ENCODE measurements at regions not wholly inside any gene's neighbourhood (a gene's known extent, or its start where the extent isn't known, plus 50 kb on each side); places are given as distances from the start of the nearest gene placed in this dataset.
A peak's percentile ranks its signal among the peaks of the same experiment; 100 is the strongest.
"Not testable (repeated sequence)": the region's sequence is repeated elsewhere in the genome, so short reads cannot be mapped to it uniquely, and the experiment has no call there.

DNA sequence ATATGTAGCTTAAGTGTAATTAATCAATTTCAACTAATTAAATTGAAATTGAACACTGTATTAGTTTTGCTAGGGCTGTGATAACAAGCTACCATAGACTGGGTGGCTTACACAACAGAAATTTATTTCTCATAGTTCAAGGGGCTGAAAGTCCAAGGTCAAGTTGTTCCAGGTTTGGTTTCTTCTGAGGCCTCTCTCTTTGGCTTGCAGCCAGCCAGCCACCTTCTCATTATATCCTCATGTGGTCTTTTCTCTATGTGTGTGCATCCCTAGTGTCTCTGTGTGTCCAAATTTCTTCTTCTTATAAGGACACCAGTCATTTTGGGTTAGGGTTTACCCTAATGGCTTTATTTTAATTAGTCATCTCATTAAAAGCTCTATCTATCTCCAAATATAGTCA, 611.7 kb downstream of the UTRN start:
- no peak for DNase-seq

DNA sequence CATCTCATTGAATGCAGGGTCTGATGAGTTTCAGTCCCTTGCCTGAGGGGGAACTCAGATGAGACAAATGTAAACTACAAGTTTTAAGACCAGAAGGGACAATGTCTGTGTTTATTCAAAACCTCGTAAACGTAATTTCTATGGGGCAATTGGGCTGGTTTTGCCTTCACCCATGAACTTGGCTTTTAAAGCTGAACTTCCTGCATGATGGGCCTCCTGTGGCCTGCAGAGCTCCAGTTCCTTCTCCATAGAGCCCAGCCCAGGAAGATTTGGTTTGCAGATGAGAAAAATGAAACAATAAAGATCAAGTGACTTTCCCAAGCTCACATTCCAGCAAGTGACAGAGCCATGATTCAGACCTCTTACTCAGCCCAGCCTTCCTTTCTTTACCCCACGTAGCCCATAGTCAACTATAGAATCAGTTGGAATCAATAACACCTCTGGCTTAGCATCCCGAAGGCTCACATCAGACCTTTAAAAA, 612.3 kb downstream of the UTRN start:
- peak in 1 of 2 experiments; percentile 27 for DNase-seq

DNA sequence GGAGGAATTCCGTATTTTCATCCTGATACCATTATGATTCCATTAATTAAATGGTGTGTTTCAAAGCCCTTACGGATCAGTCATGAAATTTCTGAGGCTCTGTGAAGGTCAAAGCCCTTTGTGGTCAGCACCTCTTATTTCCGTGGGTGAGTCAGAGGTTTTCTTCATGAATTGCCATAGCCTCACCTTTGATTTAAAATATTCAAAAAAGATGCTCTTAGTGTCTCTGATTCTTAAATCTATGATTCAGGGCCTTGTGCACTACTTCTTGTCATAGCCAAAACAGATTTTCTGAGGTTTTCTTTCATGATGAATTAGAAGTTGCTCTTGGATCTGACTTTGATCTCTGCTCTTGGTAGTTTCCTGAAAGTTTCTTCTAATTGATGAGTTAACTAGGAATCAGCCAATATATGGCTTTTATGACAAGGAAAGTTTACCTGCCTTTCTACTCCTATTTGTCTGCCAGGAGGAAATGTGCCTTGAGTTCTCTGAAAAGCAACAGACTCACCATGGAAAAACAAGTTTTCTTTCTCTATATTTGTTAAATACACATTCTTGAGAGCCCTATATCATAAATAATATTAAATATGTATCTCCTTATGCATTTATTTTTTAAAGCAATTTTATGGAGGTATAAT, 613.0 kb downstream of the UTRN start:
- no peak for DNase-seq

DNA sequence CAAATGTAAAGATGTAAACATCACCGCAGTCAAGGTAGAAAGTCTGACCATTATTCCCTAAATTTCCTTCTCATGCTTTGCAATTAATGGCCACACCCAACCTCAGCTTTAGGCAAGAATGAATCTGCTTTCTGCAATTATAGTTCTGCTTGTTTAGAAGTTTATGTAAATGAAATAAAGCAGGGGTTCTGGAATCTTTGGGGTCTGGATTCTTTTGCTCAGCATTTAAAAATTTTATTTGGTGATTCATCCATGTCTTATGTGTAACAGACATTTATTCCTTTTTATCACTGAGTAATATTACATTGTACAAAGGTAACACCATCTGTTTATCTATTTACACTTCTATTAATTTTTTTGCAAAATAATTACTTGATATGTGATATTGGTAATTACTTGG, 613.6 kb downstream of the UTRN start:
- no peak for DNase-seq

DNA sequence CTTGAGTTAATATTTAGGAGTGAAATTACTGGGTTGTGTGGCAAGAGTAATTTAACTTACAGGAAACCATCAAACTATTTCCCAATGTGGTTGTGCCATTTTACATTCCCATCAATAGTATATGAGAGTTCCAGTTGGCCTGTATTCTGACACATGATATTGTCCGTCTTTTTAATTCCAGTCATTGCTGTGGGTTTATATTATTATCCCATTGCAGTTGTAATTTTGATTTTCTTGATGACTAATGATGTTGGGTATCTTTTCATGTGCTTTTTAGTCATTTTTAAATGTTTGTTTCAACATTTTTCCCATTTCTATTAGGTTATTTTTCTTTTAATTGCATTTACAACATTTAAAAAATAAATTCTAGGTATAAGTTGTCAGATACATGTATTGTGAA, 614.0 kb downstream of the UTRN start:
- DNase-seq: no peak

DNA sequence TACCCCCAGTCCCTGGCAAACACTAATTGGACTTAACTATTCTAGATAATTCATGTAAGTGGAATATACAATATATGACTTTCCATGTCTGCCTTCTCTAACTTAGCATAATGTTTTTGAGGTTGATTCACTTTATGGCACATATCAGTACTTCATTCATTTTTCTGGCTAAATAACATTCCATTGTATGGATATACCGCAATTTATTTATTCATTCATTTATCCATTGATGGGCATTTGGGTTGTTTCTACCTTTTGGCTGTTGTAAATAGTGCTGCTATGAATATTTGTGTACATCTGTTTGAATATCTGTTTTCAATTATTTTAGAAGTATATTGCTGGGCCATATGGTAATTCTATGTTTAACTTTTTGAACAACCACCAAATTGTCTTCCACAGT, 616.3 kb downstream of the UTRN start:
- no peak for DNase-seq

DNA sequence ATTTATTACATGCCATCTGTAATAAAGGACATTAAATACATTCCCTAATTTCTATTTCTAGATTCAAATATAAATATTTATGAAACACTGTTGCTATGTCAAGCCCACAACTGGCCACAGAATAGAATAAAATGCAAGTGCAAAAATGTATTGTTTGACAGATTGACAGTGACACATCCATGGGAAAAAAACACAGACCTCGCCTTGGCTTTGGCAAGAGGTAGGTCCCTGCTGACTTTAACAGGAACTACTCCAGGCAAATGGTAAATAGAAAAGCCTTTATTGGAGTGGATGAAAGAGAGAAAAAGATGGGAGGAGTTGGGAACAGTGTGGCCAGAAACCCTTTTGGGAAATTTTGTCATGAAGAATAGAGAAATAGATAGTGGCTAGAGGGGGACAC, 622.9 kb downstream of the UTRN start:
- no peak for DNase-seq

DNA sequence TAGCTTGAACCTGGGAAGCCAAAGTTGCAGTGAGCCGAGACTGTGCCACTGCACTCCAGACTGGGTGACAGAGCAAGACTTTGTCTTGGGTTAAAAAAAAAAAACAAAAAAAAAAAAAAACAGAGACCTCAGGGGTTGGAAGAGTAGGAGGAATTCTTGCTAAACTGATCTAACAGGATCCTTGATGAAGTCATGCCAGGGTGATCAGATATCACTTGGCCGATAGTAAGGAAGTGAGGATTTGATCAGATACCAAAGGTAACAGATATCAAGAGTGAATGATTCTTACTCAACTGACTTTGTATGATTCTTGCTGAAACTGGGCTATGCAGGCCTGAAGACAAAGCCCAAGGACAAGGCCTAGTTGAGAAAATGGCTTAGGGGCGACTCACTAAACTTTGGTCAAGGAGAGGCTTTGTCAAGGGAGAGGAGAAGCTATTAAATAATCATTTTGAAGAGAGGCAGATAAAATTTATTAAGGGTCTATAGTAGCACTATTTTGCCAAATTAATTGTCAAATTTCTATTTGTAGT, 624.7 kb downstream of the UTRN start:
- no peak for DNase-seq

DNA sequence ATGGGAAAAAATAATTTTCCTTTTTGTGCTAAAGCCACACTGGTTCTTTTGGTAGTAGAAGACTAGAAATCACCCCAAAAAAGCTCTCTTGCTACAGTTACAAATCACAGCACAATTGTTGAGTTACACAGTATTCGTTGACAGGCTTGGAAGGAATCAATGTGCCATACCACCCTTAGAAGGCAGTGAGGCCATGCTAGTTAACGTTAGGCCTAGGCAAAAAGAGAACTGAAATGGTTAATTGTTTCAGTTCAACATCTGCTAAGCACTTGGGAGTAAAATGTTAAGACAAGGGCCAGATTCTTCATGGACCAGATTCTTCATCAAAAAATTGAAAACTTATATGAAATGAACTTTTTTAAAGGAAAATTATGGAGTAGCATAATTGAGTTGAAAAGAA, 626.2 kb downstream of the UTRN start:
- no peak for DNase-seq

DNA sequence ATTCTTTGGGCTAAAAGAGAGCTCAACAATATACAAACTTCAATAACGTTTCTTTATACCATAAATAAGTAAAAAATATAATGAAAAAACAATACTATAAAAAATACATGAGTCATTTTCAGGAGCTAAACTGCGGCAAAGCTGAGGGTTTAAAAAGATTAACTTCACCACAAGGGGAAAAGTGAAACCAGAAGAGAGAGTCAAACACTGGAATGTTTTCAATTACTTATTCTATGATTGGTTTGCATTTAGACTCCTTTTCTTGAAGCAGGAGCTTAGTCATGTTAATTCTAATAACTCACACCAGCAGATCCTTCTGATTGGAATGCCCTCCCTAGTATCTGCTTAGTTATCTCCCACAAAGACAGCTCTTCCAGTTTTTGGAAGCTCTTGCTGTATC, 627.3 kb downstream of the UTRN start:
- no peak for DNase-seq

DNA sequence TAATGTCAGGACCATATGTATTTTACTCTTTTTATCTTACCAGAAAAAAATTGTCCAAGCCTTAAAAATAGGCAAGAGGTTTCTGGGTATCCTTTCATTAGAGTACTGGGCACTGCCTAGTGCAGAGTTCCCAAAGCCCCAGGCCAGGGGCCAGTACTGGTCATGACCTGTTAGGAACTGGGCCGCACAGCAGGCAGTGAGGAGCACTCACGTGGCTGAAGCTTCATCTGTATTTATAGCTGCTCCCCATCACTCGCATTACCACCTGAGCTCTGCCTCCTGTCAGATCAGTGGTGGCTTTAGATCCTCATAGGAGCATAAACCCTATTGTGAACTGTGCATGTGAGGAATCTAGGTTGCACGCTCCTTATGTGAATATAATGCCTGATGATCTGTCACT, 632.9 kb downstream of the UTRN start:
- no peak for DNase-seq

DNA sequence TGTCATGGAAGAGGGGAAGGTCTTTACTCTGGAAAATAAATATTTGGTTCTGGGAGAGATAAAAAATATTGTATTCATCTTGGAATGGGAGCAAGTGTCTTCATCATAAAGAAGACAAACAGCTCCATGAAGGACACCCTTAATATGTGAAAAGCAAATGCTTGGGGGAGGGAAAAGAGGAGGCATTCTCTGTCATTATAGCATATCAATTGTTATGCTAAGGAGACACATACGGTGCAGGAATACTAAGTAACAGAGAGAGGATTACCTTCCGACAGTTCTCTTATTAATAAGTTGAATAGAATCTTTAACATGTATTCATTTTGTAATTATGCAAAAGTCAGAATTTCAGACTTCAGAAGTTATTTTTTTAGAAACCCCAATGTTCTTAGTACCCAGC, 634.4 kb downstream of the UTRN start:
- DNase-seq: no peak

DNA sequence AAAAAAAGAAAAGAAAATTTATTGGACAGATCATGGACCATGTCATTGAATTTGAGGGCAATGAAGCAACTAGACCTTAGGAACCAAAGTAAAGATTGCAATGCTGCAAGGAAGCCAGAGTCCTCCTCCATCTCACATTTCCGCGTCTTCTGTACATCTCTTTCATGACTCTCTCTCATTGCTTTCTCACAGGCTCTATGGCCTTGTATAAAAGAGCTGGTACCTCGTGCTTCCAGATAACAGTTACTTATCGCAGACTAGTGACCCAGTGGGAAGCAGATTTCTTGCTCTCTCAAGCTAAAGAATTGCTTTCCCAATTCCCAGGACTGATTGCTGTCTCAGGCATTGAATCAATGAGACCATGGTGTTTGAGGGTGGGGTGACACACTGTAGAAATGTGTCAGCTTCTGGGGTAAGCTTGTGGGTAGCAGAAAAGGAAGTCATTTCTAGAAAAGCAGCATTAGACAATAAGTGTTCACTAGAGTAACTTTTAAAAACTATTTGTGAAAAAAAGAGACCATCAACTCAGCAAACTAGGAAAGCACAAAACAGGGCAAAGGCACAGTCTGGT, 635.3 kb downstream of the UTRN start:
- DNase-seq: no peak

DNA sequence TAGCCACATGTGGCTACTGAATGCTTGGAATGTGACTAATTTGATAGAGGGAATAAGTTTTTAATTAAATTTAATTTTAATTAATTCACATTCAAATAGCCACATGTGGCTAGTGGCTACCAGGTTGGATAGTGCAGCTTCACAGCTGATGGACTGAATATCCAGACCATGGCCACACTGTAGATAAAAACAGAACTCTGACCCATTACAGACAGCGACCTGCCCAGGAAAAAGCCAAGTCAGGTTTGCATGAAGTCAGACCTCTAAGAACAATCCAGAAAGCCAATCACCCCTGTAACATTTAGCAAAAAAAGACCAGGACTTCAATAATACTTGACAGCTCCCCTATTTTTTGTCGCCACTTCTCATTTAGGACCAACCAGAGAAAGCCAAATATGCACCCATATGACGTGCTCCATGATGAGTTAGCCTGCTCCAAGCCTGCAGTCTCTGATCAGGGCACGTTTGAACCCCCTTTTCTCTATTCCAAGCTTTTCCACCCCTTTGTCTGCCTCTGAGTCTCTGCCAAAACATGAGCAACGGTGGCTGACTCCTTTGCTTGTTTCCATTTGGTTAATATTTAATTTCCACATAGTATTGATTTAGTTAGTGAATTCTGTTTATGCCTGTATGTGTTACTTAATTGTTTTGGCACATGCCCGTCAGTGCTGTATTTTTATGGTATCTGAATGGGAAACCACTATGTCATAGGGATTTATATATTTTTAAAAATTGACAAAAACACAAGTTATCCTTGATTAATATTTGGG, 636.3 kb downstream of the UTRN start:
- DNase-seq: no peak

DNA sequence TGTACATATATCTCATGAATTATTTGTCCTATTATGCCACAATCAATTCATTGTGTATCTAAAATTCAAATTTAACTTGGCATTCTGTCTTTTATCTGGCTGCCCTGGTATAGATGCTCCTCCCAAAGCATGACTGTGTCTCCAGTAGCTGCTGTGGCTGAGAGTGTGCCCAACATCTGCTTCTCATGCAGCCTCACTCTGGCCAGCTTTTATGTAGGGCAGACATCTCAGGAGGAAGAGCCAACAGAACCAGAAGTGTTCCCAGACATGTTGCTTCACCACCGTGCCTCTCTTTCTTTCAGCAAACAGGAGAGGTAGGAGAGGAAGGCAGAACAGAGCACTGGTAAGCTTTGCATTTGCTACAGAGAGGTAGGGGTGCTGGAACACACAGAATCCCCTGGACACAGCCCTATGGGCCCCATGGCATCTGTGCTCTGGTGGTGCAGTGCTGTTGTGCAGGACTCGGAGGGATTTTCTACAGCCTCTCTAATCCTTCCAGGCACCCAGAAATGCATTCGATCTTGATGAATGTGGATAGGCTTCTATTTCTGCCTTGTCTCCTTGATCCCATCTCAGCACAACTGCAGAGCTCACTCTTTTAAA, 637.1 kb downstream of the UTRN start:
- no peak for DNase-seq

DNA sequence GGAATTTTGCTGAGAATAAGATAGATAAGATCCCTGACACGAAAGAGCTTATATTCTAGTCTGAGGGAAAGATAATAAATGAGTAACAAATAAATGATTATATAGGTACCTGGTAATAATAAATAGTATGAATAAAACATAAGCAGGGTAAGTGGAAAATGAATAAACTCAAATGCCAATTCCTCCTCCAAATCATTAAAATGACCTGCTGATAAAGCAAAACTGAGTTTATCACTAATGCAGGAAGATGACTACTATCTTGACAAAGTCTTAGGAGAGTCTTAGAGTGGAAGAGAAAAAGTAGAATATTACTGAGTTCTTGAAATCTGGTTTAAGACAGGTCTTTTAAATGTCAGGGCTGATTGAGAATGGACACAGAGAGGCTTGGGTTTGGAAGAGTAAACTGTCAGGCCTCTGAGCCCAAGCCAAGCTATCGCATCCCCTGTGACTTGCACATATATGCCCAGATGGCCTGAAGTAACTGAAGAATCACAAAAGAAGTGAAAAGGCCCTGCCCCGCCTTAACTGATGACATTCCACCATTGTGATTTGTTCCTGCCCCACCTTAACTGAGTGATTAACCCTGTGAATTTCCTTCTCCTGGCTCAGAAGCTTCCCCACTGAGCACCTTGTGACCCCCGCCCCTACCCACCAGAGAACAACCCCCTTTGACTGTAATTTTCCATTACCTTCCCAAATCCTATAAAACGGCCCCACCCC, 637.8 kb downstream of the UTRN start:
- not testable (repeated sequence) for DNase-seq

DNA sequence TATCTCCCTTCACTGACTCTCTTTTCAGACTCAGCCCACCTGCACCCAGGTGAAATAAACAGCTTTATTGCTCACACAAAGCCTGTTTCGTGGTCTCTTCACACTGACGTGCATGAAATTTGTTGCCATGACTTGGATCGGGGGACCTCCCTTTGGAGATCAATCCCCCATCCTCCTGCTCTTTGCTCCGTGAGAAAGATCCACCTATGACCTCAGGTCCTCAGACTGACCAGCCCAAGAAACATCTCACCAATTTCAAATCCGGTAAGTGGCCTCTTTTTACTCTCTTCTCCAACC, 638.3 kb downstream of the UTRN start:
- DNase-seq: not testable (repeated sequence)

DNA sequence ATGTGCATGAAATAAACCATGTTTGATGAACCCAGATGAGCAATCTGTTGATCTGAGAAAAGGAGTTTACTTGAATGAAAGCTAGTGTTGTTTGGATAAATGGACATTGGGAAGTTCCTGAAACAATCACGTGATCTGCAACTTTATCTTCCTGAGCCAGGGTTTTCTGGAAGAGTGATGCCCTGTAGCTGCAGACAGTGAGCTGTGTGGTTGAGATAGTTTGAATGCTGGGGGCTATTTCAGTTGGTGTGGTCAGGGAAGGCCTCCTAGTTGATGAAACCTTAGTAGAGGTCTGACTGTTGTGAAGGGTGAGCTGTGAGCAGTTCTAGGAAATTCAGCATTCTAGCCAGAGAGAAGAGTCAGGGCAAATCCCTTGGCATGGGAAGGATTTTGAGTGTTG, 643.7 kb downstream of the UTRN start:
- no peak for DNase-seq

DNA sequence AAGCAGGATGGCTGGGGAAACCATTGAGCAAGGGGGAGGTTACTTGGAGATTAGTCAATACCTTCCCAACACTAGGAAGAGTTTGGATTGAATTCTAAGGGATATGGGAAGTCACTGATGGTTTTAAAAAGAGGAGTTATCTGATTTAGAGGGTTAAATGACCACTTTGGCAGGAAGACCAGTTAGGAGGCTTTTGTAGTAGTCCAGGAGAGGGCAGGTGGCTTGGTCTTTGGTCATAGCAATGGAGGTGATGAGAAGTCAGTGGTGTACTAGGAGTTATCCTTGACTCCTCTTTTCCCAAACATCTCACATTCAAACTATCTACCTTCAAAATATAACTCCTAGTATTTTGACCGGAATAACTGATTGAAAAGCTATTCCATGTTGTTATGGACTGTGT, 644.1 kb downstream of the UTRN start:
- no peak for DNase-seq

DNA sequence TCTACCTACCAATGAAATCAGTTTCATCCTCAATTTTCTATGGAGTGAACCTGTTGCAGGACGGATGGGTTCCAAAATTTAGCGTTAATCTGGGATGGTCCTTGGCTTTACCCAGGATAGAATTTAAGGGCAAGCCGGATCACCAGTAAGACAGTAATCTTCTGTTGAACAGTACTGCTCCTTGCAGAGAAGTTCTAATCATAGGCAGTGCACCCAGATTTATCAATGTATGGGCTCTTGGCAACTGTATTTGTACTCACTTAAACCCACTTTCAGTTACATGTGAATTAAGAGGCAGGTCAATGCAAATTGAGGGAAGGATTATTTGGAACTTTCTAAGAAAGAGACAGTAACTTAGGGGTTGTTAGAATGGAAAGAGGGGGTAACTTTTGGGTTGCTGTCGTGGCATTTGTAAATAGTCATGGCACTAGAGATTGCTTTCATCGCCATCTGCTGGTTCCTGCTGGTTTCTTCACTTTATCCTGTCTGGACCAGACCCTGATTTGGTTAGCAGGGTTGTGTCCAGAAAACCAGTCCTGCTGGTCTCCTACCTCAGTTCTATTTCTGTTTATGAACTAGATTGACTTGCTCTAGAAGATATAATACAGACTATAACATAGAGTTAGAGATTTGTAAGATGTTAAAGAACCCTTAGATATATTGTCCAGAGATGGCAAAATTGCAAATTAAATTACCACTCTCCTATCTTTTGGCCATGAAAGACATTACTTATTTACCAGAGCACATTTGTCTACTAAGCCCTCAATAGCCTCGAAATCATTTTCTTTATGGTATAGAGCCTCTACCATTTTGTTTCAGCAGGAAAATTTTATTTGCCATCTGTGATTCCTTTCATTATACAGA, 646.3 kb downstream of the UTRN start:
- DNase-seq: peak in 1 of 2 experiments; percentile 59

DNA sequence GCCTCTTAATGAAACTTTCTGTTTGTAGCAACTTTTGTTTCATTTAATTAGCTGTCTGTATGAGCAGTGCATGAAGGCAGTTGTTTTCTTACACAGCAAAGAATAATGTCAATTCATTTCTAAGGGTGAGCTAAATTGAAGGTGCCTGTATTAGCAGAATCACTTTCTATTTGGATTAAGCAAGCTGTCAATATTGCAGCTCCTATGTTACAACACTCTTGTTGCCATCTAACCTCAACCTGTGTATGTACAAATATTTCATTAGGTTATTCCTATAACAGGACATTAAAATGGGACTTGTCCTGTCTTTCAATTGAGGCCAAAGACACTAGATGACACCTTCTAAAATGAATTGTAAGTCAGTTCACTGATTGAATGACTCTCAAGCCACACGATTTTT, 647.5 kb downstream of the UTRN start:
- no peak for DNase-seq

DNA sequence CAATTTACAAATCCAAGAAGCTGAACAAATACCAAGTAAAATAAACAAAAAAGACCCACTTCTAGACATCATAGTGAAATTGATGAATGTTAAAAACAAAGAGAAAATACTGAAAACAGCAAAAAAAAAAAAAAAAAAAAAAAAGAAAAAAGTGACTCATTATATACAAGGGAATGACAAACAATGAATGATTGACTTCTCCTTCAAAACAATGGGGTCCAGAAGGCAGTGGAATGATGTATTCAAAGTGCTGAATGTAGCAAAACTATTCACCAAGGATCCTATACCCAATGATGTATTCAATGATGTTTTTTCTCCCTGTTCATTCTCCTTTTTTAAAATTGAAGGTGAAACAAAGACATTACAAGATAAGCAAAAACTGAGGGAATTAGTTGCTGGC, 650.0 kb downstream of the UTRN start:
- DNase-seq: no peak
